A673 (cell line): ENCODE measurements at regions not wholly inside any gene's neighbourhood (a gene's known extent, or its start where the extent isn't known, plus 50 kb on each side); places are given as distances from the start of the nearest gene placed in this dataset.

Experiments
- BruUV-seq: library from RNA; stranded (reverse); fragments of 400-500 nt; replicated peaks from 2 replicates; lab custom pipeline; 2021; lab: Mats Ljungman, UMichigan
- CTCF ChIA-PET: fragments of 300-600 bp; sonication (Branson Sonifier 250); formaldehyde crosslinking; loops from one replicate; lab custom pipeline; 2022; ENCODE audit warnings: antibody characterized with exemption; lab: Charles Lee
- POLR2A ChIA-PET: fragments of 300-600 bp; sonication (Branson Sonifier 250); formaldehyde crosslinking; loops from one replicate; lab custom pipeline; 2022; ENCODE audit warnings: antibody characterized with exemption; ENCODE audit not compliant: low non-redundant PET; lab: Charles Lee
- DNase-seq: peaks from one replicate; pipeline ENCODE4 v3.0.0-alpha.2; 2015; ENCODE audit warnings: low spot score
- H3K27ac ChIP-seq: fragments of 200-600 bp; sonication (generic); 2 replicates; pipeline ENCODE4 v1.5.1; 2016; ENCODE audit warnings: mixed run types, low read depth, mild to moderate bottlenecking, mixed read lengths, antibody characterized with exemption, low read length; ENCODE audit not compliant: poor library complexity, severe bottlenecking
- H3K27me3 ChIP-seq: fragments of 200-600 bp; sonication (generic); replicated peaks from 2 replicates; pipeline ENCODE4 v1.6.1; 2017; ENCODE audit warnings: mixed run types, low read depth, mild to moderate bottlenecking, mixed read lengths, antibody characterized with exemption, low read length; ENCODE audit not compliant: insufficient read depth, poor library complexity
- H3K36me3 ChIP-seq: fragments of 200-600 bp; sonication (generic); 2 replicates; pipeline ENCODE4 v1.6.1; 2016; ENCODE audit warnings: mixed run types, mild to moderate bottlenecking, mixed read lengths, antibody characterized with exemption, low read length; ENCODE audit not compliant: insufficient read depth, poor library complexity, severe bottlenecking
- H3K4me1 ChIP-seq: fragments of 200-600 bp; sonication (generic); 2 replicates; pipeline ENCODE4 v1.6.1; 2017; ENCODE audit warnings: mixed run types, mild to moderate bottlenecking, mixed read lengths, antibody characterized with exemption, low read length; ENCODE audit not compliant: insufficient read depth, poor library complexity, severe bottlenecking
- H3K4me3 ChIP-seq: fragments of 200-600 bp; sonication (generic); 2 replicates; pipeline ENCODE4 v1.5.1; 2016; ENCODE audit warnings: low read depth, mixed run types, mild to moderate bottlenecking, mixed read lengths, low read length; ENCODE audit not compliant: poor library complexity, severe bottlenecking
- H3K9me3 ChIP-seq: fragments of 200-600 bp; sonication (generic); 2 replicates; pipeline ENCODE4 v1.6.1; 2016; ENCODE audit warnings: mixed run types, low read depth, mild to moderate bottlenecking, mixed read lengths, antibody characterized with exemption, low read length; ENCODE audit not compliant: poor library complexity, severe bottlenecking
- CTCF ChIP-seq: fragments of 300-800, 200-600 bp; sonication (generic); conservative IDR thresholded peaks from 2 replicates; pipeline ENCODE4 v1.5.1; 2017; ENCODE audit warnings: low read depth, mild to moderate bottlenecking, antibody characterized with exemption, low read length, moderate library complexity, mixed read lengths
- EZH2 ChIP-seq: fragments of 200-600 bp; sonication (generic); IDR thresholded peaks from 2 replicates; pipeline ENCODE4 v1.6.1; 2017; ENCODE audit warnings: borderline replicate concordance, low read depth, mild to moderate bottlenecking, mixed read lengths, antibody characterized with exemption, low read length; ENCODE audit not compliant: poor library complexity, severe bottlenecking
- intact Hi-C: fragments of 100-400 bp; cut with micrococcal nuclease; formaldehyde crosslinking; loops from one replicate; pipeline ENCODE4 v1.10.0; 2022; ENCODE audit not compliant: unreplicated experiment

GRCh38 chr4:45527160-45527559 lies 596.7 kb downstream of the GABRG1 start:
- Histone ChIP-seq H3K27ac (no peak overlapping the region), H3K4me3 (no peak overlapping the region), H3K4me1 (no peaks in the 10 kb centered on the region), H3K36me3 (no peaks in the 10 kb centered on the region), H3K9me3 (no peaks in the 10 kb centered on the region), H3K27me3 (no peaks in the 10 kb centered on the region)
- BruUV-seq, result no TSS peak
- ChIA-PET POLR2A (no interaction called here), CTCF (no interaction called here)
- TF ChIP-seq CTCF, result no peak
- no peak for TF ChIP-seq EZH2
- intact Hi-C loops, result no loop called here
- DNase-seq, result no peak

- BruUV-seq, result no TSS peak
- H3K27me3 ChIP-seq, result no peaks in the 10 kb centered on the region
- ChIA-PET POLR2A (no interaction called here), CTCF (interaction anchor here (0.6 kb wide), 1 partner anchor 285 kb away, joined by 5 read pairs; no protein-coding TSS in a partner anchor)
- no peak overlapping the region for H3K4me3 ChIP-seq
- H3K27ac ChIP-seq, result no peak overlapping the region
- no peaks in the 10 kb centered on the region for H3K36me3 ChIP-seq
- no peaks in the 10 kb centered on the region for H3K4me1 ChIP-seq
- intact Hi-C loops, result no loop called here
- no peaks in the 10 kb centered on the region for H3K9me3 ChIP-seq
- no peak for TF ChIP-seq EZH2
- TF ChIP-seq CTCF, result no peak
- DNase-seq, result no peak
These were observed 605.0 kb downstream of the GABRG1 start for GRCh38 chr4:45518832-45519231.

GRCh38 chr4:45502471-45502870 lies 621.4 kb downstream of the GABRG1 start:
- POLR2A ChIA-PET, result no interaction called here
- no peak for TF ChIP-seq CTCF
- TF ChIP-seq EZH2, result no peak
- Histone ChIP-seq H3K4me3 (no peak overlapping the region), H3K36me3 (no peaks in the 10 kb centered on the region), H3K9me3 (no peaks in the 10 kb centered on the region), H3K4me1 (no peaks in the 10 kb centered on the region), H3K27ac (no peak overlapping the region), H3K27me3 (no peaks in the 10 kb centered on the region)
- no TSS peak for BruUV-seq
- CTCF ChIA-PET, result no interaction called here
- intact Hi-C loops, result no loop called here
- no peak for DNase-seq
